SH-SY5Y (cell line): ENCODE measurements at regions not wholly inside any gene's neighbourhood (a gene's known extent, or its start where the extent isn't known, plus 50 kb on each side); places are given as distances from the start of the nearest gene placed in this dataset.

Experiments
- GATA2 ChIP-seq: IDR thresholded peaks from 2 replicates; pipeline ENCODE4 v1.6.1; 2011; ENCODE audit warnings: mild to moderate bottlenecking, low read depth, low read length
- GATA3 ChIP-seq: IDR thresholded peaks from 2 replicates; pipeline ENCODE4 v1.6.1; 2011; ENCODE audit warnings: low read depth, mild to moderate bottlenecking, low read length, moderate library complexity

DNA sequence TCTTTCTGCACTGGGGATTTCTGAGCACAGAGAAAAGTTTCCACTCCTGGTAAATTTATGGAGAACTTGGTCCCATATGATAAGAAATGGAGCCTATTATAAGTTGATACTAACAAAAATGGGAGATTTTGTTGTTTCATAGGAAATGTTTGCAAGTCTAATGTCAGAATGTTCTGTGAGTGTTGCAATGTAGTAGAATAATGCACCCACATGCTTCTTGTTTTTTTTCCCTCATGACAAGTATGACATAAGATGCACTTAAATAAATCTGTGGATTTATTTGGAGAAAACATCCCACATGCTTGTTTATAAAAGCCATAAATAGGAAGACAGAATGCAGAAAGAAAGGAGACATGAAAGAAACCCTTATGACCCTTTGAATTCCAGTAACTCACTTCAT, 50.8 kb upstream of the KCNJ6 start:
- TF ChIP-seq GATA2, result no peak
- no peak for TF ChIP-seq GATA3

DNA sequence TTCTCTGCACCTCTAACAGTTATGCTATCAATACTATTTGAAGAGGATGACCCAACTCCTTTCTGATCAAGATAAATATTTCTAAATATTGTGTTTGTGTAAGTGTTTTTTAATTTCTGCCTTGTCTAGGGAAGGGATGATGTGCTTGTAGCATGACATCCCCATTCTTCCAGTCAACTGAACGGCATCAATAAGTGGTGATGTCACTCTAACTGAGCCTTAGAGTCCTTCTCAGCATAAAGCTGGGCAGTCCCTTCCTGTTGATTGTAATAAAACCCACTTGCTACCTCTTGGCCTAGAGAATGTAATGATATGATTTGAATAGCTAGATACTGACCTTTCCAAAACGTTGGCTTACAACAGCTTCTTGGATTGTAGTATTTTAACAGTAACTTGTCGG, 52.5 kb upstream of the KCNJ6 start:
- no peak for TF ChIP-seq GATA2
- no peak for TF ChIP-seq GATA3

DNA sequence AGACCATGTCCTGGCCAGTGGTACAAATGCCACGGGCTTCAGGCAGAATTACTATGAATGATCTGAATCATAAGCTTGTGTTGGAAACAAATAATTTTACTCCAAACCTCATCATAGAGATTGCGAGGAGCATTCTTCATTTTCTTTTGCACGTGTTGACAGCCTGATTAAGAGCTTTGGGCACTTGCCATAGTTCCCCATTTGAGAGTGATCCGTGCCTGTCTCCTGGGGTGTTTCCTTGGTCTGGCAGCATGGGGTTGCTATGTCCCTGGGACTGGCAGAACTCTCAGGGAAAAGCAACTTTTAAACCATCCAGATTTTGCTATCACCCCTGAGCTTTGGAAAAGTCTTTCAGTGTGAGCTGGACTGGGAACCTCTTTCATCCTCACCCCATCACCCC, 54.3 kb upstream of the KCNJ6 start:
- no peak for TF ChIP-seq GATA2
- TF ChIP-seq GATA3, result no peak

DNA sequence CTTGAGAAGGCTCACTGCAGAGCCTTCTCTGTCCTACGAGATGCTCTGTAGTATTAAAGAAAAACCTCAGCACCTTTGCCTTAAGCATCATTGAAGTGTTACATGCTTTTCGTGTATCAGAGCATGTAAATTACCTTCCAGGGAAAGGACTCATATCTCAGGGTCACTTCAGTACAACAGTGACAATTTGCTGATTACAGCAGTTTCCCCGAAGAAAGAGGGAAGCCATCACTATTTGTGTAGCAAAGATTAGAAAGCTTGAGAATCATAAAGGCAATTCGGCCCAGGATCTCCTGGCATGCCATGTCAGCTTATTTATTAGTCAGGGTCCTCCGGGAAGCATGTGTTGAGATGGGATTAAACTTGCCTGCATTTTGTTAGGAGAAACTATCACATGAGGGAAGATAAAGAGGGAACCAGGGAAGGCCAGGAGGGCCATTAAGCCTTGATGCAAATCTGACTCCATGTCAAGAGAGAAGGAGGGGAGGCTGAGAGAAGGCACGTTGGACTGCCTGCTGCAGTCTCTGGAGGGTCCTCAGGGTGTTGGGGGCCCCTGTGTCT, 55.2 kb upstream of the KCNJ6 start:
- TF ChIP-seq GATA2 (no peak), GATA3 (no peak)

DNA sequence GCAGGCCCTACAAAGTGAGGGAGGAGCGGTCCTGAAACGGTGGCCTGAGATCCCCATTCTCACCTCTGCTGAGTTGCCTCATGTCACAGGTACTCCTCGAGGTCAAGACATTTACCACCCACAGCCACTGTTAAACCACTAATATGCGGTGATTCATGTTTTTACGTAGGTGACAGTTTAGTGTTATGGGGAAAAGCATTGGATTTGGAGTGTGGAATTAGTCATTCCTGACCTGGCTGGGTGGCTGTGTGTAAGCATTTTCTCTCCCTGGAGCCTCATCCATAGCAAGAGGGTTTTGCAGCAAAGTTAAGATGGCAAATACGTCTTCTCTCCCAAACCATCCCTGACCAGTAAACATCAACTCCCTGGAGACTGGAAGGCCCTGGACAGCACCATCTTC, 57.8 kb upstream of the KCNJ6 start:
- TF ChIP-seq GATA2 (no peak), GATA3 (no peak)

DNA sequence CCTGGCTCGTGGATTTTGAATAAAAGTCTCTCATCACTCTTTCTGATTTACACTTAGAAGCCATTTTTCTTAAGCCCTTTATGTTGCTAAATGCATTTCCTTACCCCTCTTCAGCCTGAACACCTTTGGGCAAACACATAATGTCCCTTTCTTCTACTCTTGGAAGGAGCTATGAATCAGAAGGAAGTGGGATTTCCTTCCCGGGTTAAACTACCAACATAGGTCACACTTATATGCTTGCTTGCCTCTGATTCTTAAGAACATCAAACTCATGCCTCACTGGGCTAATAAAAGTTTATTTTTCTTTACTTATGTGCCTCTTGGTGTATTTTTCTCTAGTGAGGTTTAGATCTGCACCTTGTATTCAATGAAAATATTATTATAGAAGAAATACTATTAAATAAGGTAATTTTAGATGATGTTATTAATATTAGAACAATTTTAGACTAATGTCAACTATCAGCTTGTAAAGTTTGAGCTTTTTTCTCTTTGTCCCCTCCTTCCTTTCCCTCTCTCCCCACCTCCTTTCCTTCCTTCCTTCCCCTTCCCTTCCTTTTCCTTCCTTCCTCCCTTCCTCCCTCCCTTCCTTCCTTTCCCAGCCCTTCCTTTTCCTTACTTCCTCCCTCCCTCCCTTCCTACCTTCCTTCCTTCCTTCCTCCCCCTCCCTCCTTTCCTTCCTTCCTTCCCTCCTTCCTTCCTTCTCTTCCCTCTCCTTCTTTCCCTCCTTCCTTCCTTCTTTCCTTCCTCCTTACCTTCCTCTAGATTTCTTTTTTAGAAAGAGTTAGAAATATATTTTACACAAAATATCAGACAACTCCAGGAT, 66.5 kb upstream of the KCNJ6 start:
- TF ChIP-seq GATA2, result no peak
- TF ChIP-seq GATA3, result no peak

DNA sequence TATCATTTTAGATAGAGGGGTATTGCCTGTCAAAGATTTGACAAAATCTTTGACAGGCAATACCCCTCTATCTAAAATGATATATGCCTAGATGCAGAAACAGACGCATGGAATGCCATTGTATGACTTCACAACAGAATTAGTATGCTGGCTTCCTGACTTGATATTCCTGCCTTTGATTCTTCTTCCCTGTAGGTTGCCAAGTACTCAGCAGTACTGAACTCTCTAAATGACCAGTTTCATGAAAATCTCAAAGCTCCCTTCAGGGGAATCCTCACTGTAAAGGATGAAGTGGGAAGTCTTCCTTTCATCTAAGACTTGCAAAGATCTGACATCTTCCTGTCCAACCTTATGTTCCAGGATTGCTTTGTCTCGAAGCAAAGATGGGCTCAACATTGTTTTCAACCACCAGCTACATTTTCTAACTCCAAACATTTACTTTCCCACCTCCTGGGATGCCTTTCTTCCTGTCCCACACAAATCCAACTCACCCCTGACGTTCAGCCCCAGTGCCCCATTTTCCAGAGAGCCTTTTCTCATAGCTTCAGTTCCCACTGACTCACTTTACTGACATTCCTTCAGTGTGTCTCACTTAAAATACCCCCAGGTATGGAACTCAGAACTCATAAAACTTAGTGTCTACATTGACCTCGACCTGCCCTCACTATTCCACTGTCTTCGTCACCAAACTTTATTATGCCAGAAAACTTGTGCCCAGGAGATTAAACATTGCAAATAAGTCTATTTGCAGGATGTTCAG, 67.3 kb upstream of the KCNJ6 start:
- TF ChIP-seq GATA2 (no peak), GATA3 (no peak)

DNA sequence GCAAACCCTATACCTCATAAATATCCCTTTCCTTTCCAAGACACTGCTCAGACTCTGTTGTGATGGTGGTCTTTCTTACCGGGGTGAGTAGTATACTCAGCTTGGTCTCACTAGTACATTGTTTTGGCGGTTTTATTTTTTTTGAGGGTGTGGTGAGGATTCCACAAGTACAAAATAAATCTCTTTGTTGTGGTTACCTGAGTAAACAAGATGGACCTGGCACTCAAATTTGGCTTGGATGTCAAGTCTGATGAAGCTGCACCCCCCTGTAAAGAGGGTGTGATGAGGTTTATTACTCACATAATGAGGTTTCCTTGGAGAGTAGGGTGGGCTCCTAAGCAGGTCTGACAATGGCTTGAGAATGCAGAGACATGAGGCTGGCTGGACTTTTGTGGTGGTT, 68.2 kb upstream of the KCNJ6 start:
- TF ChIP-seq GATA3 (no peak), GATA2 (no peak)

DNA sequence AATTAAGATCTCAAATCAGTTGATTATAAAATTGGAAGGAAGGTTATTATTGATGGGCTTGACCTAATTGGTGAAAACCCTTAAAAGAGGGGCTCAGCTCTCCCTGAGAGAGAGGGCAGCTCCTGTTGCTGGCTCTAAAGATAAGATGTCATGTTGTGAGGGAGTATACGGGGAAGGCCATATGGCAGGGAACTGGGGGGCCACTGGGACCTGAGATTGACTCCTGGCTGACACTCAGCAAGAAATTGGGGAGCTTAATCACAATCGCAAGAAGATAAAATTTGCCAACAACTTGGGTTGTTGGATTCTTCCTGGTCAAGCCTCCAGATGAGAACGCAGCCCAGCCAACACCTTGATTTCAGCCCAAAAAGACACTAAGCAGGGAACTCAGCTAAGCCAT, 69.7 kb upstream of the KCNJ6 start:
- TF ChIP-seq GATA2, result no peak
- no peak for TF ChIP-seq GATA3

DNA sequence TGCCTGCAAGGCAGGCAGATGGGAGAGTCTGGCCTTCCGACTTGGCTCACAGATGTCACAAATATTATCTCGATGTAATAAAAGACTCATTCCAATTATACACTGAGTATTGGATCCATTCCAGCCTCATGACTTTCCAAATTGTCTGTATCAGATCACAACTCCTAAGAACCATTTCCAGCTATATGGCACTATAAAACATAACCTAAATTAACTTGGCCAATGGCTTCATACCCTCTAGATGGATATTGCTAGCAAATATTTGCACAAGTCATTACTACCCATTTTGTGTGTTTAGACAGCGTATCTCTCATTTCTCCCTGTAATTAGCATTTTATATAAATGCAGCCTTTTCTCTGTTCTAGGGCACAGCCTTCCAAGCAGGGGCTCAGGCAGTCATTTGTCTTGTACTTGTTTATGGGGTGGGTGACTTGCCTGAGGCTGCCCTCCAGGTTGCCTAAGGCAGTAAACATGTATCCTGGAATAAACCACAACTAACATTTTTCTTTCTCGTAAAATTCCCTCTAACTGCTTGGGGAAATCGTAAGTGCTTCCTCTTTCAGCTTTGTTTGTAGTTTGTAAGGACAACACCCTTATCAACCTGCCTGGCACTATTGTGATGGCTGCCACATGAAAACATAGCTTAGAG, 70.6 kb upstream of the KCNJ6 start:
- TF ChIP-seq GATA2 (no peak), GATA3 (no peak)

DNA sequence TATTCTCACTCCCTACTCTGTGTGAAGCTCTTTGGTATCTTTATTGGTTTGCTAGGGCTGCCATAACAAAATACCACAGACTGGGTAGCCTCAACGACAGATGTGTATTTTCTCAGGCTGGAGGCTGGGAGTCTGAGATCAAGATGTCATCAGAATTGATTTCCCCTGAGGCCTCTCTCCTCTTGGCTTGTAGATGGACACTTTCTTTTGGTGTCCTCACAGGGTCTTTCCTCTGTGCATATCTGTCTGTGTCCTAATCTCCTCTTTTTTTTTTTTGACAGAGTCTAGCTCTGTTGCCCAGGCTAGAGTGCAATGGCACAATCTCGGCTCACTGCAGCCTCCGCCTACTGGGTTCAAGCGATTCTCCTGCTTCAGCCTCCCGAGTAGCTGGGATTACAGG, 71.4 kb upstream of the KCNJ6 start:
- no peak for TF ChIP-seq GATA2
- no peak for TF ChIP-seq GATA3

DNA sequence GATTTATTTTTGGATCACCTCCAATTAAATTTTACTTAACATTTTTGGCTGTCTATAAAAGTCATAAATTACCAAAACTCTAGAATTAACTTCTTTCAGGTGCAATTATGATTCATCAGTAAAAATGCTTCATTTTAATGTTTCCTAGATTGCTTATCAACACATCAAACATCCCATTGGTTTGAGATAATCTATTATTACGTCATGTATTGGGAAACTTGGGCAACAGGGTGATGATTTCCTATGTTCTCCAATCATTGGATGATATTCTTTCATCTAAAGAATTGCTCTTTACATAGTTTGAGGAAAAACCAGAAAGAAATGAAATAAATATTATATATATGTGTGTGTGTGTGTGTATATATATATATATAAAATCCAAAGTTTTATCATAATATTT, 76.8 kb upstream of the KCNJ6 start:
- no peak for TF ChIP-seq GATA2
- TF ChIP-seq GATA3, result no peak

DNA sequence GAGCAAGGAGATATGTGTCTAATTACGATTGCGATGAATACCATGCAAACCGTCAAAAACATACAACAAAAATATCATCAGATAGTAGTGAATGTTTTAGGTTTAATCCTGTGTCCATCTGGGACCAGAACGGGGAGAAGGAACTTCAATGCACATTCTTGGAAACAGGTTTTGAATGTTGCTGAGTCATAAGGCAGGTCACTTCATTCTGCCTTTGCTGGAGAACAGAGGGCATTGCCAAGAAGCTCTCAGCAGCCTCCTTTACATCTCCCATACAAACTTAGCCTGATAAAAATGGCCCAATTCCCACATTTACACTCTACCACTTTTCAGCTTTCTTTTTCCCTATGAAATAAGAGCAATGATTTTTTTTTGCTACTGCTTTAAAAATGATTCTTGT, 78.0 kb upstream of the KCNJ6 start:
- no peak for TF ChIP-seq GATA2
- no peak for TF ChIP-seq GATA3

DNA sequence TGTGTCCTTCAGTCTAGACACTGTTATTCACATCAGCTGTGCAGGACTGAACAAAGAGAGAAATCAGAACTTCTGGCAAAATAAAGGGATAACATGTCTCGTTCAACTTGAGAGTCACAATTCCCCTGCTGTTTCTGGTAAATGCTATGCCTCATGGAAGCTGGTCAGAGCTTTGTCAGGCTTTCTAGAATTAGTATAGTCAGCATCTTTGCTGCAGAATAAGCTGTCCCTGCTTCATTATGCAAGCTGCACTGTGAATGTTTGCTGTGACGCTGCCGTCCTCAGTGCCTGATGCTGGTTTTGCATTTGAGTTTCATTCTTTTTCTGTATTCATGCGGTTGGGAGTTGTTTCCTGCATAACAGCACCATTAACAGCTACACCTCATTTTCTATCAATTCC, 96.4 kb upstream of the KCNJ6 start:
- no peak for TF ChIP-seq GATA3
- no peak for TF ChIP-seq GATA2

DNA sequence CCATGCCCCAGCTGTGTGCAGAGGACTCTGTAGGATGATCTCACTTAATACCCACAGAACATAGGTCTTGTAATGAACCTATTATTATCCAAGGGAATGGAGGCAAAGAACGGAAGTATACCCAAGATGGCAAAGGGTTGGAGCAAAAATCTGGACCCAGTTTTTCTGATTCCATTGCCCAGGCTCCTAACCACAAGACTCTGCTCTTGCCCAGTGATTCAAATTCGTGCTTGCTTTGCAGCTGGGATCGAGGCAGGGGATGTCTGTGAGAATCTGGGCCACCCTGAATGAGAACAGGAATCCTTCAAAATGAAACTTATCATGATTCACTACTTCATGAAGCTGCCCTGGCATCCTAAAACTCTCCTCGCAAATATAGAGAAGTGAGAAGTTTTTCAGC, 97.5 kb upstream of the KCNJ6 start:
- TF ChIP-seq GATA3, result no peak
- TF ChIP-seq GATA2, result no peak
